Endothelial cell of umbilical vein (primary cell): ENCODE measurements at regions not wholly inside any gene's neighbourhood (a gene's known extent, or its start where the extent isn't known, plus 50 kb on each side); places are given as distances from the start of the nearest gene placed in this dataset.

Source experiments
- BruUV-seq: library from RNA; stranded (reverse); fragments of 400-500 nt; replicated peaks from 2 replicates; lab custom pipeline; 2021; lab: Mats Ljungman, UMichigan
- CTCF ChIA-PET: fragments of 300-600, 350-600 bp; sonication (Branson Sonifier 250); formaldehyde crosslinking; loops from one replicate; lab custom pipeline; 2021; ENCODE audit warnings: antibody characterized with exemption, inconsistent platforms; lab: Charles Lee
- POLR2A ChIA-PET: fragments of 300-600, 350-600 bp; sonication (Branson Sonifier 250); formaldehyde crosslinking; loops from one replicate; lab custom pipeline; 2021; ENCODE audit warnings: antibody characterized with exemption, inconsistent platforms; lab: Charles Lee
- DNase-seq: peaks from one replicate; pipeline ENCODE4 v3.0.0-alpha.2; 2011; ENCODE audit warnings: low read depth, low spot score
- FAIRE-seq: peaks from 2 replicates; lab custom pipeline; 2011; peaks lifted over from hg19 to GRCh38; lab: Jason Lieb, UNC
- H2AFZ ChIP-seq: 2 replicates; pipeline ENCODE4 v1.6.0; 2012; ENCODE audit warnings: low read depth, low read length, control low read depth, inconsistent platforms
- H3K27ac ChIP-seq: 2 replicates; pipeline ENCODE4 v1.5.1; 2011; ENCODE audit warnings: low read depth, mild to moderate bottlenecking, control low read depth, low read length, moderate library complexity; ENCODE audit not compliant: insufficient read depth
- H3K27me3 ChIP-seq, 2 experiments: 2 replicates each; pipeline versions ENCODE4 v1.6.0 to v1.6.1; 2011; ENCODE audit warnings: low read length in 2 of 2, mixed read lengths in 1 of 2; ENCODE audit not compliant: control insufficient read depth in 2 of 2, insufficient read depth in 2 of 2
- H3K36me3 ChIP-seq, 2 experiments: 2 replicates in 1 of 2; 3 replicates in 1 of 2; pipeline ENCODE4 v1.5.1; 2011; ENCODE audit warnings: low read length in 2 of 2, mild to moderate bottlenecking in 1 of 2, moderate library complexity in 1 of 2; ENCODE audit not compliant: control insufficient read depth in 2 of 2, insufficient read depth in 2 of 2; ENCODE audit errors: extremely low read depth in 1 of 2
- H3K4me1 ChIP-seq: 3 replicates; pipeline ENCODE4 v1.5.1; 2011; ENCODE audit warnings: mild to moderate bottlenecking, low read length; ENCODE audit not compliant: control insufficient read depth, insufficient read depth; ENCODE audit errors: extremely low read depth
- H3K4me2 ChIP-seq: 2 replicates; pipeline ENCODE4 v1.6.1; 2011; ENCODE audit warnings: low read length, control low read depth, mixed read lengths; ENCODE audit not compliant: insufficient read depth
- H3K4me3 ChIP-seq, 3 experiments: fragments of 200-600 bp in 1 of 3; sonication (generic), shearing (Covaris generic) in 1 of 3; replicated peaks in 1 of 3; 2 replicates each; pipeline ENCODE4 v1.5.1; 2011 to 2016; ENCODE audit warnings: control low read depth in 3 of 3, low read length in 3 of 3, mild to moderate bottlenecking in 2 of 3, inconsistent platforms in 1 of 3, low read depth in 1 of 3, moderate library complexity in 1 of 3; ENCODE audit not compliant: insufficient read depth in 1 of 3
- H3K79me2 ChIP-seq: 2 replicates; pipeline ENCODE4 v1.6.0; 2012; ENCODE audit warnings: low read length, inconsistent platforms; ENCODE audit not compliant: control insufficient read depth, insufficient read depth
- H3K9ac ChIP-seq: replicated peaks from 2 replicates; pipeline ENCODE3; 2011; ENCODE audit warnings: low read length, control low read depth; ENCODE audit not compliant: insufficient read depth; ENCODE audit errors: extremely low read depth
- H3K9me1 ChIP-seq: replicated peaks from 3 replicates; pipeline ENCODE4 v1.6.0; 2011; ENCODE audit warnings: mild to moderate bottlenecking, low read length; ENCODE audit not compliant: control insufficient read depth, insufficient read depth; ENCODE audit errors: extremely low read depth
- H3K9me3 ChIP-seq: replicated peaks from 2 replicates; pipeline ENCODE4 v1.5.1; 2012; ENCODE audit warnings: low read length, inconsistent platforms; ENCODE audit not compliant: control insufficient read depth, insufficient read depth
- H4K20me1 ChIP-seq: replicated peaks from 2 replicates; pipeline ENCODE3; 2011; ENCODE audit warnings: mild to moderate bottlenecking, low read length; ENCODE audit not compliant: control insufficient read depth, insufficient read depth; ENCODE audit errors: extremely low read depth
- EZH2 ChIP-seq: IDR thresholded peaks from 2 replicates; pipeline ENCODE4 v1.6.1; 2012; ENCODE audit warnings: borderline replicate concordance, low read depth, mild to moderate bottlenecking, moderate library complexity, low read length, inconsistent platforms; ENCODE audit not compliant: severe bottlenecking
- FOS ChIP-seq: IDR thresholded peaks from 2 replicates; pipeline ENCODE4 v1.6.1; 2011; ENCODE audit warnings: mild to moderate bottlenecking, low read length, moderate library complexity, borderline replicate concordance; ENCODE audit not compliant: insufficient read depth
- GATA2 ChIP-seq: IDR thresholded peaks from 2 replicates; pipeline ENCODE4 v1.7.0; 2011; ENCODE audit warnings: low read depth, mild to moderate bottlenecking, moderate library complexity, mixed read lengths, low read length; ENCODE audit not compliant: insufficient read length, insufficient read depth
- JUN ChIP-seq: IDR thresholded peaks from 2 replicates; pipeline ENCODE4 v1.6.1; 2011; ENCODE audit warnings: borderline replicate concordance, low read depth; ENCODE audit not compliant: insufficient read length, insufficient read depth
- MYC ChIP-seq: IDR thresholded peaks from one replicate; pipeline ENCODE4 v1.6.1; 2011; ENCODE audit warnings: mild to moderate bottlenecking, low read depth, low read length
- POLR2A ChIP-seq: IDR thresholded peaks from 2 replicates; pipeline ENCODE4 v1.6.1; 2012; ENCODE audit warnings: low read depth, mild to moderate bottlenecking, control low read depth, low read length
- POLR2AphosphoS5 ChIP-seq: IDR thresholded peaks from 2 replicates; pipeline ENCODE4 v1.6.1; 2012; ENCODE audit warnings: low read depth, mild to moderate bottlenecking, control low read depth, low read length, moderate library complexity; ENCODE audit not compliant: insufficient read depth
- dilution Hi-C: fragments of 300-500 bp; cut with MboI; formaldehyde crosslinking; loops from one replicate; pipeline ENCODE4 v1.15.0; 2019; ENCODE audit warnings: low sequenced_read_pairs; ENCODE audit not compliant: extremely low pct_ligation_motif_present
- intact Hi-C: fragments of 100-400 bp; cut with micrococcal nuclease; formaldehyde crosslinking; loops from one replicate; pipeline ENCODE4 v1.10.0; 2022
- TF ChIP-seq, protein P1 (sequence below), 2 donors: IDR thresholded peaks; 1 replicate in 1 of 2; 2 replicates in 1 of 2; pipeline ENCODE4 v1.5.1; 2011; ENCODE audit warnings: low read length in 2 of 2, mild to moderate bottlenecking in 2 of 2, moderate library complexity in 2 of 2, control low read depth in 1 of 2, inconsistent platforms in 1 of 2, low read depth in 1 of 2; ENCODE audit not compliant: insufficient read depth in 1 of 2; ENCODE audit errors: extremely low read depth in 1 of 2
- TF ChIP-seq, protein P2 (sequence below): IDR thresholded peaks from 2 replicates; pipeline ENCODE4 v1.6.1; 2011; ENCODE audit not compliant: insufficient read depth, insufficient read length

DNA sequence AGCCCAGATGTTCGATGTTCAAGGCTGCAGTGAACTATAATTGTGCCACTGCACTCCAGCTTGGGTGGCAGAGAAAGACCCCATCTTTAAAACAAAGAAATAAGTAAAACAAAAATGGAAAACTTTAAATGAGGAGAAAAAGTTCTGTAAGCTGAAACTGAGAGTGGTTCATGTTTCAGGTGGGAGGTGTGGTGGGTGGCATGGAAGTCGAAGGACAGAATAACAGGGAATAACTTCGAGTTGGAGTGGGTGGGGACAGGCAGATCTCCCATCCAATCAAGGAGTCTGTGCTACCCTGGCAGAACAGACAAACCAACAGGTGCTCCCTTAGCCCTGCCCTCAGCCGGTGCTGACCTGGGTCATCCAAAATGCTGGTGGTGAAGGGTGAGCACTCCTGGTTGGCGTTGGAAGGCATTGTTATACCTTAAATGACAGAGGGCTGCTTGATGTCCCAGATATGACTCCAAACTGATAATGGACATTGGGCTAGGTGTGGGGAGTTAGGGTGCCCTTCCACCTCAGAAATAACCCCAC is 328.4 kb downstream of the DYSF start:
- no peak overlapping the region for H2AFZ ChIP-seq
- H3K9ac ChIP-seq = no peak overlapping the region
- ChIA-PET POLR2A (no interaction called here), CTCF (interaction anchor here (1.7 to 6.0 kb wide), 2 partner anchors 16 to 94 kb away, joined by 4 to 33 read pairs; no protein-coding TSS in a partner anchor)
- H3K4me2 ChIP-seq = no peak overlapping the region
- no peak overlapping the region for H3K27ac ChIP-seq
- FAIRE-seq (no peak), DNase-seq (no peak)
- intact Hi-C loops (no loop called here), dilution Hi-C loops (no loop called here)
- H3K27me3 ChIP-seq = peaks cover 4 to 10% of the 10 kb centered on the region in 2 experiments
- H3K4me3 ChIP-seq = no peak overlapping the region
- H4K20me1 ChIP-seq = no peaks in the 10 kb centered on the region
- no peaks in the 10 kb centered on the region for H3K36me3 ChIP-seq
- BruUV-seq = no TSS peak
- no peaks in the 10 kb centered on the region for H3K79me2 ChIP-seq
- no peaks in the 10 kb centered on the region for H3K9me3 ChIP-seq
- TF ChIP-seq MYC (no peak), GATA2 (no peak), EZH2 (no peak), POLR2A (no peak), FOS (no peak), JUN (no peak), POLR2AphosphoS5 (no peak)
- TF ChIP-seq, protein P1, sequence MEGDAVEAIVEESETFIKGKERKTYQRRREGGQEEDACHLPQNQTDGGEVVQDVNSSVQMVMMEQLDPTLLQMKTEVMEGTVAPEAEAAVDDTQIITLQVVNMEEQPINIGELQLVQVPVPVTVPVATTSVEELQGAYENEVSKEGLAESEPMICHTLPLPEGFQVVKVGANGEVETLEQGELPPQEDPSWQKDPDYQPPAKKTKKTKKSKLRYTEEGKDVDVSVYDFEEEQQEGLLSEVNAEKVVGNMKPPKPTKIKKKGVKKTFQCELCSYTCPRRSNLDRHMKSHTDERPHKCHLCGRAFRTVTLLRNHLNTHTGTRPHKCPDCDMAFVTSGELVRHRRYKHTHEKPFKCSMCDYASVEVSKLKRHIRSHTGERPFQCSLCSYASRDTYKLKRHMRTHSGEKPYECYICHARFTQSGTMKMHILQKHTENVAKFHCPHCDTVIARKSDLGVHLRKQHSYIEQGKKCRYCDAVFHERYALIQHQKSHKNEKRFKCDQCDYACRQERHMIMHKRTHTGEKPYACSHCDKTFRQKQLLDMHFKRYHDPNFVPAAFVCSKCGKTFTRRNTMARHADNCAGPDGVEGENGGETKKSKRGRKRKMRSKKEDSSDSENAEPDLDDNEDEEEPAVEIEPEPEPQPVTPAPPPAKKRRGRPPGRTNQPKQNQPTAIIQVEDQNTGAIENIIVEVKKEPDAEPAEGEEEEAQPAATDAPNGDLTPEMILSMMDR (IDR thresholded peaks at IDR 0.05; ENCODE audit: extremely low read depth in 1 of 2, insufficient read depth in 1 of 2, low read depth in 1 of 2, low read length in 2 of 2) = no peak
- TF ChIP-seq, protein P2, sequence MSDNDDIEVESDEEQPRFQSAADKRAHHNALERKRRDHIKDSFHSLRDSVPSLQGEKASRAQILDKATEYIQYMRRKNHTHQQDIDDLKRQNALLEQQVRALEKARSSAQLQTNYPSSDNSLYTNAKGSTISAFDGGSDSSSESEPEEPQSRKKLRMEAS = no peak
- no peaks in the 10 kb centered on the region for H3K4me1 ChIP-seq
- H3K9me1 ChIP-seq = no peaks in the 10 kb centered on the region
